ENCODE measurements at regions not wholly inside any gene's neighbourhood (a gene's known extent, or its start where the extent isn't known, plus 50 kb on each side); places are given as distances from the start of the nearest gene placed in this dataset.

GRCh38 chr15:95025924-95026728 lies 794.8 kb downstream of the MCTP2 start:
- Histone ChIP-seq H3K4me2 (ENCODE audit: low read length) (no peak overlapping the region), H2AFZ (ENCODE audit: low read length) (no peak overlapping the region), H3K36me3 (ENCODE audit: insufficient read depth, low read length) (no peaks in the 10 kb centered on the region), H3K79me2 (ENCODE audit: insufficient read depth, low read length) (no peaks in the 10 kb centered on the region), H4K20me1 (ENCODE audit: insufficient read depth, low read length) (no peaks in the 10 kb centered on the region), H3K4me3 (ENCODE audit: low read depth, low read length, poor library complexity, severe bottlenecking) (no peak overlapping the region), H3K9ac (ENCODE audit: low read length) (no peak overlapping the region), H3K4me1 (ENCODE audit: insufficient read depth, low read length, severe bottlenecking) (no peaks in the 10 kb centered on the region), H3K9me3 (ENCODE audit: low read length) (no peaks in the 10 kb centered on the region), H3K9me2 (ENCODE audit: low read depth, low read length) (no peaks in the 10 kb centered on the region), H3K27me3 (ENCODE audit: insufficient read depth, low read length) (no peaks in the 10 kb centered on the region), H3K27ac (ENCODE audit: low read depth, low read length, poor library complexity, severe bottlenecking) (no peak overlapping the region), H3F3A (ENCODE audit: insufficient read depth, low read length) (no peaks in the 10 kb centered on the region)
- TF ChIP-seq EZH2 (IDR thresholded peaks at IDR 0.05; ENCODE audit: borderline replicate concordance, low read length) (no peak), CTCF (IDR thresholded peaks at IDR 0.05; ENCODE audit: low read length) (peak; percentile 47; the same call in 1 of the 2 replicates)

- no peak for TF ChIP-seq EZH2 (IDR thresholded peaks at IDR 0.05; ENCODE audit: borderline replicate concordance, low read length)
- no peak for TF ChIP-seq CTCF (IDR thresholded peaks at IDR 0.05; ENCODE audit: low read length)
These were observed 796.6 kb downstream of the MCTP2 start for GRCh38 chr15:95027981-95028380.

GRCh38 chr15:95032156-95032555 lies 800.8 kb downstream of the MCTP2 start:
- no peaks in the 10 kb centered on the region for H3K9me3 ChIP-seq (ENCODE audit: low read length)
- no peak overlapping the region for H3K9ac ChIP-seq (ENCODE audit: low read length)
- H3K27ac ChIP-seq (ENCODE audit: low read depth, low read length, poor library complexity, severe bottlenecking): no peak overlapping the region
- H3K27me3 ChIP-seq (ENCODE audit: insufficient read depth, low read length): no peaks in the 10 kb centered on the region
- no peaks in the 10 kb centered on the region for H3K79me2 ChIP-seq (ENCODE audit: insufficient read depth, low read length)
- no peaks in the 10 kb centered on the region for H3K36me3 ChIP-seq (ENCODE audit: insufficient read depth, low read length)
- TF ChIP-seq EZH2 (IDR thresholded peaks at IDR 0.05; ENCODE audit: borderline replicate concordance, low read length): no peak
- no peak for TF ChIP-seq CTCF (IDR thresholded peaks at IDR 0.05; ENCODE audit: low read length)
- H3F3A ChIP-seq (ENCODE audit: insufficient read depth, low read length): no peaks in the 10 kb centered on the region
- H4K20me1 ChIP-seq (ENCODE audit: insufficient read depth, low read length): no peaks in the 10 kb centered on the region
- no peak overlapping the region for H2AFZ ChIP-seq (ENCODE audit: low read length)
- no peaks in the 10 kb centered on the region for H3K4me1 ChIP-seq (ENCODE audit: insufficient read depth, low read length, severe bottlenecking)
- no peak overlapping the region for H3K4me2 ChIP-seq (ENCODE audit: low read length)
- H3K4me3 ChIP-seq (ENCODE audit: low read depth, low read length, poor library complexity, severe bottlenecking): no peak overlapping the region
- no peaks in the 10 kb centered on the region for H3K9me2 ChIP-seq (ENCODE audit: low read depth, low read length)

More at GRCh38 chr15:95027981-95028380, 796.6 kb downstream of the MCTP2 start:
- H3K9me3 ChIP-seq (ENCODE audit: low read length): no peaks in the 10 kb centered on the region
- no peak overlapping the region for H3K4me3 ChIP-seq (ENCODE audit: low read depth, low read length, poor library complexity, severe bottlenecking)
- H3K79me2 ChIP-seq (ENCODE audit: insufficient read depth, low read length): no peaks in the 10 kb centered on the region
- H3K4me2 ChIP-seq (ENCODE audit: low read length): no peak overlapping the region
- no peaks in the 10 kb centered on the region for H3K27me3 ChIP-seq (ENCODE audit: insufficient read depth, low read length)
- no peak overlapping the region for H2AFZ ChIP-seq (ENCODE audit: low read length)
- no peaks in the 10 kb centered on the region for H3K4me1 ChIP-seq (ENCODE audit: insufficient read depth, low read length, severe bottlenecking)
- no peaks in the 10 kb centered on the region for H4K20me1 ChIP-seq (ENCODE audit: insufficient read depth, low read length)
- H3K36me3 ChIP-seq (ENCODE audit: insufficient read depth, low read length): no peaks in the 10 kb centered on the region
- no peak overlapping the region for H3K27ac ChIP-seq (ENCODE audit: low read depth, low read length, poor library complexity, severe bottlenecking)
- H3K9me2 ChIP-seq (ENCODE audit: low read depth, low read length): no peaks in the 10 kb centered on the region
- no peaks in the 10 kb centered on the region for H3F3A ChIP-seq (ENCODE audit: insufficient read depth, low read length)
- H3K9ac ChIP-seq (ENCODE audit: low read length): no peak overlapping the region
